GM21447 (cell line): ENCODE measurements at regions not wholly inside any gene's neighbourhood (a gene's known extent, or its start where the extent isn't known, plus 50 kb on each side); places are given as distances from the start of the nearest gene placed in this dataset.
"Not testable (repeated sequence)": the region's sequence is repeated elsewhere in the genome, so short reads cannot be mapped to it uniquely, and the experiment has no call there.

Source experiments
- ATAC-seq: cut with Tn5 transposase; IDR thresholded peaks from one replicate; pipeline ENCODE4 v1.9.1; 2021; ENCODE audit not compliant: unreplicated experiment

- ATAC-seq, result no peak
These were observed 253.7 kb upstream of the DIAPH2 start for GRCh38 chrX:96430756-96431455.

GRCh38 chrX:96432647-96433046, 252.0 kb upstream of the DIAPH2 start:
- no peak for ATAC-seq

- ATAC-seq, result no peak
These were observed 251.1 kb upstream of the DIAPH2 start for GRCh38 chrX:96433409-96434077.

GRCh38 chrX:96435378-96436035, 249.1 kb upstream of the DIAPH2 start:
- no peak for ATAC-seq

- ATAC-seq, result no peak
These were observed 248.5 kb upstream of the DIAPH2 start for GRCh38 chrX:96436105-96436504.

- no peak for ATAC-seq
These were observed 245.8 kb upstream of the DIAPH2 start for GRCh38 chrX:96438803-96439202.

GRCh38 chrX:96440941-96441340, 243.7 kb upstream of the DIAPH2 start:
- no peak for ATAC-seq

GRCh38 chrX:96445531-96446065, 239.0 kb upstream of the DIAPH2 start:
- ATAC-seq, result no peak

GRCh38 chrX:96446524-96446923, 238.1 kb upstream of the DIAPH2 start:
- no peak for ATAC-seq

- no peak for ATAC-seq
These were observed 237.5 kb upstream of the DIAPH2 start for GRCh38 chrX:96447161-96447560.

- no peak for ATAC-seq
These were observed 235.5 kb upstream of the DIAPH2 start for GRCh38 chrX:96449191-96449590.

- no peak for ATAC-seq
These were observed 234.7 kb upstream of the DIAPH2 start for GRCh38 chrX:96449896-96450295.

GRCh38 chrX:96453139-96453538, 231.5 kb upstream of the DIAPH2 start:
- ATAC-seq, result peak; percentile 86

- no peak for ATAC-seq
These were observed 229.6 kb upstream of the DIAPH2 start for GRCh38 chrX:96455078-96455477.

- ATAC-seq, result no peak
These were observed 219.6 kb upstream of the DIAPH2 start for GRCh38 chrX:96464880-96465558.

- no peak for ATAC-seq
These were observed 210.5 kb upstream of the DIAPH2 start for GRCh38 chrX:96474029-96474740.

GRCh38 chrX:96474741-96475125, 209.9 kb upstream of the DIAPH2 start:
- no peak for ATAC-seq

GRCh38 chrX:96480081-96480480, 204.6 kb upstream of the DIAPH2 start:
- no peak for ATAC-seq

GRCh38 chrX:96481831-96482230, 202.8 kb upstream of the DIAPH2 start:
- ATAC-seq, result no peak

GRCh38 chrX:96483647-96484160, 200.9 kb upstream of the DIAPH2 start:
- ATAC-seq, result no peak

GRCh38 chrX:96486687-96487086, 198.0 kb upstream of the DIAPH2 start:
- ATAC-seq, result not testable (repeated sequence)
